ENCODE measurements at regions not wholly inside any gene's neighbourhood (a gene's known extent, or its start where the extent isn't known, plus 50 kb on each side); places are given as distances from the start of the nearest gene placed in this dataset.
"Not testable (repeated sequence)": the region's sequence is repeated elsewhere in the genome, so short reads cannot be mapped to it uniquely, and the experiment has no call there.

DNA sequence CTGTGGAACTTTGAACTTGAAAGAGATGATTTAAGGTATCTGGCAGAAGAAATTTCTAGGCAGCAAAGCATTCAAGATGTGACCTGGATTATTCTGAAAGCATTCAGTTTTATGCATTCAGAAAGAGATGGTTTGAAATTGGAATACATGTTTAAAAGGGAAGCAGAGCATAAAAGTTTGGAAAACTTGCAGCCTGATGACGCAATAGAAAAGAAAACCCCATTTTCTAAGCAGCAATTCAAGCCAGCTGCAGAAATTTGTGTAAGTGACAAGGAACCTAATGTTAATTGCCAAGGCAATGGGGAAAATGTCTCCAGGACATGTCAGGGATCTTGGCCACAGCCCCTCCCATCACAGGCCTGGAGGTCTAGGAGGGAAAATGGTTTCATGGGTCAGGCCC, 354.0 kb downstream of the ZNF326 start:
- H3K27ac Mint-ChIP-seq, result no peak overlapping the region
- H3K27me3 Mint-ChIP-seq (ENCODE audit: insufficient read depth), result no peaks in the 10 kb centered on the region
- H3K4me3 Mint-ChIP-seq, result no peak overlapping the region
- peaks cover 41% of the 10 kb centered on the region for H3K9me3 Mint-ChIP-seq
- H3K36me3 Mint-ChIP-seq (ENCODE audit: low read depth), result no peaks in the 10 kb centered on the region
- TF ChIP-seq, protein P1, sequence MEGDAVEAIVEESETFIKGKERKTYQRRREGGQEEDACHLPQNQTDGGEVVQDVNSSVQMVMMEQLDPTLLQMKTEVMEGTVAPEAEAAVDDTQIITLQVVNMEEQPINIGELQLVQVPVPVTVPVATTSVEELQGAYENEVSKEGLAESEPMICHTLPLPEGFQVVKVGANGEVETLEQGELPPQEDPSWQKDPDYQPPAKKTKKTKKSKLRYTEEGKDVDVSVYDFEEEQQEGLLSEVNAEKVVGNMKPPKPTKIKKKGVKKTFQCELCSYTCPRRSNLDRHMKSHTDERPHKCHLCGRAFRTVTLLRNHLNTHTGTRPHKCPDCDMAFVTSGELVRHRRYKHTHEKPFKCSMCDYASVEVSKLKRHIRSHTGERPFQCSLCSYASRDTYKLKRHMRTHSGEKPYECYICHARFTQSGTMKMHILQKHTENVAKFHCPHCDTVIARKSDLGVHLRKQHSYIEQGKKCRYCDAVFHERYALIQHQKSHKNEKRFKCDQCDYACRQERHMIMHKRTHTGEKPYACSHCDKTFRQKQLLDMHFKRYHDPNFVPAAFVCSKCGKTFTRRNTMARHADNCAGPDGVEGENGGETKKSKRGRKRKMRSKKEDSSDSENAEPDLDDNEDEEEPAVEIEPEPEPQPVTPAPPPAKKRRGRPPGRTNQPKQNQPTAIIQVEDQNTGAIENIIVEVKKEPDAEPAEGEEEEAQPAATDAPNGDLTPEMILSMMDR (IDR thresholded peaks at IDR 0.05), result no peak
- no peak for DNase-seq
- no peaks in the 10 kb centered on the region for H3K4me1 Mint-ChIP-seq (ENCODE audit: low read depth)

DNA sequence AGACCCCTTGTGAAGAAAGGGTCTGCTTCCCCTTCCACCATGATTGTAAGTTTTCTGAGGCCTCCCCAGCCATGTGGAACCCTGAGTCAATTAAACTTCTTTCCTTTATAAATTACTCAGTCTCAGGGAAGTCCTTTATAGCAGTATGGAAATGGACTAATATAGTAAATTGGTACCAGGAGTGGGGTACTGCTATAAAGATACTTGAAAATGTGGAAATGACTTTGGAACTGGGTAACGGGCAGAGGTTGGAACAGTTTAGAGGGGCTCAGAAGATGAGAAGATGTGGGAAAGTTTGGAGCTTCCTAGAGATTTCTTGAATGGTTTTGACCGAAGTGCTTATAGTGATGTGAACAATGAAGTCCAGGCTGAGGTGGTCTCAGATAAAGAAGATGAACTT, 353.5 kb downstream of the ZNF326 start:
- H3K4me3 Mint-ChIP-seq; H3K27me3 Mint-ChIP-seq (ENCODE audit: insufficient read depth); H3K36me3 Mint-ChIP-seq (ENCODE audit: low read depth); H3K4me1 Mint-ChIP-seq (ENCODE audit: low read depth); DNase-seq; H3K27ac Mint-ChIP-seq: not testable (repeated sequence)
- H3K9me3 Mint-ChIP-seq, result peaks cover 41% of the 10 kb centered on the region

DNA sequence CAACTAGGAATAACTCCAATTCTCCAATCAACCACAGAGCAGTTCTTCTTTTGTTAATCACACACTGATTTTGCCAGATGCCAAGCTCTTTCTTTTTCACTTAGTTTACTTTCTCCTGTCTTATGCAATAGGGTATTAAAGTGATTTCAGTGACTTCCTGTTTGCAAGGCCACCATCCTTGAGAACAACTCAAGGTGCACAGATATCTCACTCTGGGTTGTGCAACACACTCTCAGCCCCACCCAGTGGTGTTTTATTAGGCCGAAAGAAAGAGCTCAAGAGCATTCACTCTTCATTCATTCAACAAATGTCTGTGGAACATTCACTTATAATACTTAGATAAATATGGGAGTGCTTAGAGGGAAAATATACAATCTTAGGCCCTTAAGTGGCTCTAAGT, 352.5 kb downstream of the ZNF326 start:
- no peaks in the 10 kb centered on the region for H3K36me3 Mint-ChIP-seq (ENCODE audit: low read depth)
- peaks cover 43% of the 10 kb centered on the region for H3K9me3 Mint-ChIP-seq
- no peaks in the 10 kb centered on the region for H3K27me3 Mint-ChIP-seq (ENCODE audit: insufficient read depth)
- H3K4me1 Mint-ChIP-seq (ENCODE audit: low read depth), result no peaks in the 10 kb centered on the region
- TF ChIP-seq, protein P1 (IDR thresholded peaks at IDR 0.05), result no peak
- no peak overlapping the region for H3K27ac Mint-ChIP-seq
- DNase-seq, result no peak
- no peak overlapping the region for H3K4me3 Mint-ChIP-seq

DNA sequence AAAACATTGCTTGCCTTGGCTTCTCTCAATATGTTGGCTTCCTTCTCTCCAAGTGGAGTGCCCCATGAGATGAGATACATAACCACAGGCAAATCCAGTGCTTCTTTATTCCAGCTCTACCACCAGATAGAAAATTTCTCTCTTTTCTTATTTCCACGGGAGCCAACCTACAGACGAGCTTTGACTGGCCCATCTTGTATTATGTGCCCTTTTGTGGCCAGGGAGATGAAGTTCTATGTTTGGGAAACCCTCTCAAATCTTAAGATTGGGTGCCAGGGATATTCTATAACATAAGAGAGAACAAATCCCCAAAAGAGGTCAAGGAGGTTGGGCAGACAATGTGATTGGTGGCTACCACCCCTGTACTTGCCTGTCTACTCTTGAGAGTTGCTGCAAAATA, 351.8 kb downstream of the ZNF326 start:
- Mint-ChIP-seq H3K4me1 (ENCODE audit: low read depth) (no peaks in the 10 kb centered on the region), H3K36me3 (ENCODE audit: low read depth) (no peaks in the 10 kb centered on the region), H3K9me3 (peaks cover 48% of the 10 kb centered on the region), H3K27ac (no peak overlapping the region), H3K27me3 (ENCODE audit: insufficient read depth) (no peaks in the 10 kb centered on the region), H3K4me3 (no peak overlapping the region)
- no peak for DNase-seq
- TF ChIP-seq, protein P1 (IDR thresholded peaks at IDR 0.05), result no peak

DNA sequence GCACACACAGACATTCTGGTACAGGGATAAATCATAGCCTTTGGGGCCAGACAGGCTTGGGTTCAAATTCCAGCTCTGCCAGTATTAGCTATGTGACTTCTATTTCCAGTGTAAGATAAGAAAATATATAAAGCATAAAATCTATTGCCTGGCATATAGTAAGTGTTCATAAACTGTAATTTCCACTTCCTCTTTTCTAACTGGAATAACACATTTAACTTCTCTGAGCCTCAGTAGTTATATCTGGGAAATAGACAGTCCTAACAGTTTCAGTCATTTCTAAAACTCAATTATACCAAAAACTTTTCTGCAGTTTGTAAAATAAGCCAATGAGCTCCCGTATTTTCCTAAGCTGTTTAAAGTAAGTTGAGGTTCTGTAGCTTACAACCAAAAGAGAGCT, 351.4 kb downstream of the ZNF326 start:
- TF ChIP-seq, protein P1 (IDR thresholded peaks at IDR 0.05), result no peak
- DNase-seq, result no peak
- no peak overlapping the region for H3K27ac Mint-ChIP-seq
- H3K36me3 Mint-ChIP-seq (ENCODE audit: low read depth), result no peaks in the 10 kb centered on the region
- H3K4me3 Mint-ChIP-seq, result no peak overlapping the region
- H3K9me3 Mint-ChIP-seq, result peaks cover 50% of the 10 kb centered on the region
- no peaks in the 10 kb centered on the region for H3K27me3 Mint-ChIP-seq (ENCODE audit: insufficient read depth)
- H3K4me1 Mint-ChIP-seq (ENCODE audit: low read depth), result no peaks in the 10 kb centered on the region

DNA sequence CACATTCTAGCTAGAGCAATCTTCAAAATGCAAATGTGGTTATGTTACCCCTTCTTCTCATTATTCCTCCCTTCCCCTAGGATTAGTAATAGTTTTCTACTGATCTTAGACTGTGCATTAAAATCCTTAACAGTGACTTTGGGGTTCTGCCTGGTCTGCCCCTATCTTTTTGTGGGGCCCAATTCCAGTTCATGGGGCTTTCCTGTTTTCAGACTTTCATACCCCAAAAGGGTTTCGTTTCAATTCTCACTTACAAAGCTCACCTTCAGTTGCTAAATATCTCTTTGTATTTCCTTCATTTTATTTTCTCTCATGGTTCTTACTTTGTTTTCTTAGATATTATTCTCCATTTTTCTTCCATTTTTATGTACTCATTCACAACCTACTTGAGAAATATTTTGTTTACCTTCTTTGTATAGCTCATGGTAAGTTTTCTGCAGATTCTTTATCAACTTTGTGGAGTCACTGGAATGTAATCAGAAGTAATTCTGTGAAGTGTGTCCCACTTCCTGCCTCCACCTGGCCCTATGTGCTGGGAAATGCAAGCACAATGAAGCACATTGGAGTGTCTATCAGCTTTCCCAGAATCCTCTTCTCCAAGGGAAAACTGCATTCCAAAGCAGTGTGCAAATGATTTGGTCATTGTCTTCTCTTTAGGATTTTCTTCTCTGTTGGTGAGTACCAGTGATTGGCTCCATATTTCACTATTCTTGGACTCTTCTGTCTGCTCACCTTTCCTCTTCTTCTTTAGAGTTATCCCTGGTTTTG, 350.2 kb downstream of the ZNF326 start:
- no peaks in the 10 kb centered on the region for H3K36me3 Mint-ChIP-seq (ENCODE audit: low read depth)
- H3K27me3 Mint-ChIP-seq (ENCODE audit: insufficient read depth), result no peaks in the 10 kb centered on the region
- no peak overlapping the region for H3K4me3 Mint-ChIP-seq
- no peak overlapping the region for H3K27ac Mint-ChIP-seq
- TF ChIP-seq, protein P1 (IDR thresholded peaks at IDR 0.05), result no peak
- H3K9me3 Mint-ChIP-seq, result peaks cover 49% of the 10 kb centered on the region
- DNase-seq, result no peak
- H3K4me1 Mint-ChIP-seq (ENCODE audit: low read depth), result no peaks in the 10 kb centered on the region

Data from HFFc6 (cell line).